ENCODE measurements at regions not wholly inside any gene's neighbourhood (a gene's known extent, or its start where the extent isn't known, plus 50 kb on each side); places are given as distances from the start of the nearest gene placed in this dataset.

- no peak overlapping the region for H3K27ac ChIP-seq
- TF ChIP-seq, protein P1, sequence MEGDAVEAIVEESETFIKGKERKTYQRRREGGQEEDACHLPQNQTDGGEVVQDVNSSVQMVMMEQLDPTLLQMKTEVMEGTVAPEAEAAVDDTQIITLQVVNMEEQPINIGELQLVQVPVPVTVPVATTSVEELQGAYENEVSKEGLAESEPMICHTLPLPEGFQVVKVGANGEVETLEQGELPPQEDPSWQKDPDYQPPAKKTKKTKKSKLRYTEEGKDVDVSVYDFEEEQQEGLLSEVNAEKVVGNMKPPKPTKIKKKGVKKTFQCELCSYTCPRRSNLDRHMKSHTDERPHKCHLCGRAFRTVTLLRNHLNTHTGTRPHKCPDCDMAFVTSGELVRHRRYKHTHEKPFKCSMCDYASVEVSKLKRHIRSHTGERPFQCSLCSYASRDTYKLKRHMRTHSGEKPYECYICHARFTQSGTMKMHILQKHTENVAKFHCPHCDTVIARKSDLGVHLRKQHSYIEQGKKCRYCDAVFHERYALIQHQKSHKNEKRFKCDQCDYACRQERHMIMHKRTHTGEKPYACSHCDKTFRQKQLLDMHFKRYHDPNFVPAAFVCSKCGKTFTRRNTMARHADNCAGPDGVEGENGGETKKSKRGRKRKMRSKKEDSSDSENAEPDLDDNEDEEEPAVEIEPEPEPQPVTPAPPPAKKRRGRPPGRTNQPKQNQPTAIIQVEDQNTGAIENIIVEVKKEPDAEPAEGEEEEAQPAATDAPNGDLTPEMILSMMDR (IDR thresholded peaks at IDR 0.05; ENCODE audit: low read depth, low read length) = no peak
- DNase-seq (ENCODE audit: low read depth in 1 of 2, low spot score in 1 of 2) = no peak
- H3K4me3 ChIP-seq = no peak overlapping the region
- no peaks in the 10 kb centered on the region for H3K9me3 ChIP-seq (ENCODE audit: low read depth)
- no peaks in the 10 kb centered on the region for H3K27me3 ChIP-seq
- no peaks in the 10 kb centered on the region for H3K36me3 ChIP-seq
- no peaks in the 10 kb centered on the region for H3K4me1 ChIP-seq (ENCODE audit: low read depth)
These were observed 406.2 kb downstream of the TLL1 start for GRCh38 chr4:166279261-166279660.

DNA sequence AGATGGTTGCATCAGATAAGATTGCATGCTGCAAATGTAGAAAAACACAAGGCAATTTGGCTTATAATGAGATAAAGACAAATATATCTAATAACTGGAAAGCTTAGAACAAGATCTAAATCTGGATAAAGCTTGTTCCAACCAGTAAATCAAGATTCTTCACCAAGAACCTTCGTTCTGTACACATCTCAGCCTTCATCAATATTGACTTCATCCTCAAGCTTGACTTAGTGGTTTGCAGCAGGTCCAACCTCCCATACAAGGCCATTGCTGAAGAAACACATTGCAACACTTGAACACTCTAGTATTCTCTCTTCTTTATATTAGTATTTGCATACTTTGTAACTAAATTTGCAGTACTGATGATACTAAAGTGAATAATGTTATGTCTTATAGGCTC, 407.6 kb downstream of the TLL1 start:
- TF ChIP-seq, protein P1 (IDR thresholded peaks at IDR 0.05; ENCODE audit: low read depth, low read length) = no peak
- Histone ChIP-seq H3K4me3 (no peak overlapping the region), H3K27me3 (no peaks in the 10 kb centered on the region), H3K9me3 (ENCODE audit: low read depth) (no peaks in the 10 kb centered on the region), H3K36me3 (no peaks in the 10 kb centered on the region), H3K4me1 (ENCODE audit: low read depth) (no peaks in the 10 kb centered on the region), H3K27ac (no peak overlapping the region)
- no peak for DNase-seq (ENCODE audit: low read depth in 1 of 2, low spot score in 1 of 2)

GRCh38 chr4:166282081-166282770, 409.2 kb downstream of the TLL1 start:
- Histone ChIP-seq H3K4me3 (no peak overlapping the region), H3K27ac (no peak overlapping the region), H3K4me1 (ENCODE audit: low read depth) (no peaks in the 10 kb centered on the region), H3K36me3 (no peaks in the 10 kb centered on the region), H3K27me3 (no peaks in the 10 kb centered on the region), H3K9me3 (ENCODE audit: low read depth) (no peaks in the 10 kb centered on the region)
- TF ChIP-seq, protein P1 (IDR thresholded peaks at IDR 0.05; ENCODE audit: low read depth, low read length) = no peak
- no peak for DNase-seq (ENCODE audit: low read depth in 1 of 2, low spot score in 1 of 2)

GRCh38 chr4:166284221-166284620, 411.2 kb downstream of the TLL1 start:
- Histone ChIP-seq H3K27ac (no peak overlapping the region), H3K4me1 (ENCODE audit: low read depth) (no peaks in the 10 kb centered on the region), H3K4me3 (no peak overlapping the region), H3K36me3 (no peaks in the 10 kb centered on the region), H3K27me3 (no peaks in the 10 kb centered on the region), H3K9me3 (ENCODE audit: low read depth) (no peaks in the 10 kb centered on the region)
- no peak for DNase-seq (ENCODE audit: low read depth in 1 of 2, low spot score in 1 of 2)
- TF ChIP-seq, protein P1 (IDR thresholded peaks at IDR 0.05; ENCODE audit: low read depth, low read length) = no peak

DNA sequence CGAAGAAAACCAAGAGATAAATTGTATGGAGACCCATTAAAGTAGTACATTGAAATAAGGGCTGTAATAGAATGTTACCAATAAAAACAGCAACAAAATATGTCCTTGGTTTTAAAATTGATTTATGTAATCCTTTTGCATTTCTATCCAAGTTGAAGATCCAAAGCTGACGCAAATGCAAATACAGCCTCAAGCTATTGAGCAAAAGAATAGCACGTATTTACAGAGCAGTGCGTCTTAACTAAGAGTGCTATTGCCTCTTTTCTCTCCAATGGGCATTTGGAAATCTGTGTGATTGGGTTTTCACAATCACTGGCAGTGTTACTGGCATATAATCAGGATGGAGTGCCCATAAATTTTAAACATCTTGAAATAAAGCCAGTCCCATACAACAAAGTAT, 417.4 kb downstream of the TLL1 start:
- Histone ChIP-seq H3K9me3 (ENCODE audit: low read depth) (no peaks in the 10 kb centered on the region), H3K36me3 (no peaks in the 10 kb centered on the region), H3K4me3 (no peak overlapping the region), H3K4me1 (ENCODE audit: low read depth) (no peaks in the 10 kb centered on the region), H3K27ac (no peak overlapping the region), H3K27me3 (no peaks in the 10 kb centered on the region)
- no peak for DNase-seq (ENCODE audit: low read depth in 1 of 2, low spot score in 1 of 2)
- TF ChIP-seq, protein P1 (IDR thresholded peaks at IDR 0.05; ENCODE audit: low read depth, low read length) = no peak

Measured in cardiac muscle cell (in vitro differentiated cells and primary cell).